ENCODE measurements at regions not wholly inside any gene's neighbourhood (a gene's known extent, or its start where the extent isn't known, plus 50 kb on each side); places are given as distances from the start of the nearest gene placed in this dataset.
A peak's percentile ranks its signal among the peaks of the same experiment; 100 is the strongest.
"Not testable (repeated sequence)": the region's sequence is repeated elsewhere in the genome, so short reads cannot be mapped to it uniquely, and the experiment has no call there.

- Mint-ChIP-seq H3K27ac (peak overlapping the region; percentile 69 to 83 (median 76)), H3K4me3 (no peak overlapping the region), H3K27me3 (ENCODE audit: low read depth) (no peaks in the 10 kb centered on the region), H3K9me3 (peaks cover 6% of the 10 kb centered on the region), H3K4me1 (peaks cover 13% of the 10 kb centered on the region), H3K36me3 (ENCODE audit: low read depth) (no peaks in the 10 kb centered on the region)
- no peak for TF ChIP-seq CTCF (IDR thresholded peaks at IDR 0.05; ENCODE audit: unreplicated experiment in 3 of 3)
These were observed 507.4 kb upstream of the ATP2B1 start for GRCh38 chr12:90216020-90216552.

- Mint-ChIP-seq H3K4me1 (peaks cover 3% of the 10 kb centered on the region), H3K4me3 (no peak overlapping the region), H3K9me3 (peaks cover 23% of the 10 kb centered on the region), H3K36me3 (ENCODE audit: low read depth) (peaks cover 10% of the 10 kb centered on the region), H3K27me3 (ENCODE audit: low read depth) (no peaks in the 10 kb centered on the region), H3K27ac (peak overlapping the region in 1 of 3 experiments; percentile 72)
- TF ChIP-seq CTCF (IDR thresholded peaks at IDR 0.05; ENCODE audit: unreplicated experiment in 3 of 3), result no peak
These were observed 502.4 kb upstream of the ATP2B1 start for GRCh38 chr12:90211017-90211416.

GRCh38 chr12:90209029-90209428, 500.4 kb upstream of the ATP2B1 start:
- Mint-ChIP-seq H3K9me3 (peaks cover 23% of the 10 kb centered on the region), H3K27me3 (ENCODE audit: low read depth) (no peaks in the 10 kb centered on the region), H3K27ac (no peak overlapping the region), H3K4me1 (no peaks in the 10 kb centered on the region), H3K4me3 (no peak overlapping the region), H3K36me3 (ENCODE audit: low read depth) (peaks cover 10% of the 10 kb centered on the region)
- TF ChIP-seq CTCF (IDR thresholded peaks at IDR 0.05; ENCODE audit: unreplicated experiment in 3 of 3), result no peak

GRCh38 chr12:90208379-90208778, 499.7 kb upstream of the ATP2B1 start:
- H3K4me3 Mint-ChIP-seq; H3K27me3 Mint-ChIP-seq (ENCODE audit: low read depth); H3K4me1 Mint-ChIP-seq: not testable (repeated sequence)
- Mint-ChIP-seq H3K36me3 (ENCODE audit: low read depth) (peaks cover 10% of the 10 kb centered on the region), H3K27ac (peak overlapping the region in 1 of 3 experiments; percentile 84), H3K9me3 (peaks cover 23% of the 10 kb centered on the region)

GRCh38 chr12:90207799-90208198, 499.2 kb upstream of the ATP2B1 start:
- Mint-ChIP-seq H3K27me3 (ENCODE audit: low read depth) (no peaks in the 10 kb centered on the region), H3K9me3 (peaks cover 23% of the 10 kb centered on the region), H3K4me1 (no peaks in the 10 kb centered on the region), H3K36me3 (ENCODE audit: low read depth) (peaks cover 10% of the 10 kb centered on the region), H3K4me3 (no peak overlapping the region), H3K27ac (peak overlapping the region in 2 of 3 experiments; percentile 70 to 84)
- TF ChIP-seq CTCF (IDR thresholded peaks at IDR 0.05; ENCODE audit: unreplicated experiment in 3 of 3), result no peak

GRCh38 chr12:90205165-90205564, 496.5 kb upstream of the ATP2B1 start:
- H3K9me3 Mint-ChIP-seq, result peaks cover 17% of the 10 kb centered on the region
- TF ChIP-seq CTCF (IDR thresholded peaks at IDR 0.05; ENCODE audit: unreplicated experiment in 3 of 3), result no peak
- peaks cover 6% of the 10 kb centered on the region for H3K36me3 Mint-ChIP-seq (ENCODE audit: low read depth)
- H3K4me1 Mint-ChIP-seq, result no peaks in the 10 kb centered on the region
- H3K27me3 Mint-ChIP-seq (ENCODE audit: low read depth), result no peaks in the 10 kb centered on the region
- H3K4me3 Mint-ChIP-seq, result no peak overlapping the region
- no peak overlapping the region for H3K27ac Mint-ChIP-seq

Data from nephron (organoid).